ENCODE measurements at regions not wholly inside any gene's neighbourhood (a gene's known extent, or its start where the extent isn't known, plus 50 kb on each side); places are given as distances from the start of the nearest gene placed in this dataset.

DNA sequence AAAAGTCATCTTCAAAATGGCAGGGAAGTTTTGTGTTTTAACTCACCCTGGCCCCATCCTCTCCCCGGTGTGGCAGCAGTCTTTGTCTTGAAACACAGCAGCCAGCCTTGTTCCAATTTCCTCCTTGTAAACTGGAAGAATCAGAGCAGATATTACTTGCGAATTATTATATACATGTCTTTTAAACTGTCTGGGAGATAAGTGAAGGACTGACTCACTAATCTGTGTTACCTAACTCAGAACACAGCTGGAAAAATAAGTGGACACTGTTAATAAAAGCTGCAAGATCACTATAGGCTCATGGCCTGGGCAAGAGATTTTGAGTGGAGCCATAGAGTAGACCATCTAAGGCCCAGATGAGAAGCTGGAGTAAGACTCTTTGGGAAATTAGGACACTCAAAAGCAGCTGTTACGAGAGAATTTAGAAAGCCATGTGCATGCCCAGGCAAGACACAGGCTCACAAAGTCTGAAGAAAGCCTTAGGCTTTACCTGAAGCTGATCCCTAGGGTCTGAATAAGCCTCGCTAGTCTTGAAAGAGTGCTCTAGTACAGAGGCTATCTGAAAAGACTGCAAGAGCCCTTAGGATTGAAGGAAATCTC lies 233.0 kb upstream of the RAB4A start:
- POLR2A ChIA-PET = no interaction called here
- no peak for TF ChIP-seq REST (IDR thresholded peaks at IDR 0.05; ENCODE audit: insufficient read depth in 1 of 2, low read depth in 2 of 2, low read length in 1 of 2)
- no TSS peak for BruUV-seq (replicated peaks)
- Histone ChIP-seq H3K36me3 (ENCODE audit: control insufficient read depth, insufficient read depth, low read length) (no peaks in the 10 kb centered on the region), H3K4me1 (ENCODE audit: control insufficient read depth, insufficient read depth, low read length) (no peaks in the 10 kb centered on the region), H3K27me3 (ENCODE audit: control insufficient read depth, insufficient read depth, low read length) (peaks cover 7% of the 10 kb centered on the region; the same call in 1 of the 2 replicates), H3K27ac (ENCODE audit: low read length) (no peak overlapping the region), H3K4me3 (ENCODE audit: low read depth in 2 of 2, low read length in 2 of 2) (no peak overlapping the region), H3K9me3 (ENCODE audit: control insufficient read depth, insufficient read depth, low read depth, low read length) (no peaks in the 10 kb centered on the region)
- no peak for ATAC-seq
- CTCF ChIA-PET = interaction anchor here (0.6 kb wide), 1 partner anchor 154 kb away, joined by 3 read pairs; no protein-coding TSS in a partner anchor
- intact Hi-C loops (cut with micrococcal nuclease; ENCODE audit: unreplicated experiment) = no loop called here
- in situ Hi-C loops (cut with HindIII; ENCODE audit: low pct_unique_long_range_greater_than_20kb, low sequenced_read_pairs) = no loop called here
- no peak for DNase-seq (ENCODE audit: low read depth, low spot score)

- no TSS peak for BruUV-seq (replicated peaks)
- TF ChIP-seq CTCF (IDR thresholded peaks at IDR 0.05) = no peak
- H3K27me3 ChIP-seq (ENCODE audit: control insufficient read depth, insufficient read depth, low read length) = peaks cover 4% of the 10 kb centered on the region; the same call in 1 of the 2 replicates
- intact Hi-C loops (cut with micrococcal nuclease; ENCODE audit: unreplicated experiment) = no loop called here
- CTCF ChIA-PET = no interaction called here
- no peak overlapping the region for H3K27ac ChIP-seq (ENCODE audit: low read length)
- no peak overlapping the region for H3K4me3 ChIP-seq (ENCODE audit: low read depth in 2 of 2, low read length in 2 of 2)
- POLR2A ChIA-PET = no interaction called here
- ATAC-seq (no peak), DNase-seq (ENCODE audit: low read depth, low spot score) (no peak)
- no peaks in the 10 kb centered on the region for H3K36me3 ChIP-seq (ENCODE audit: control insufficient read depth, insufficient read depth, low read length)
- no peaks in the 10 kb centered on the region for H3K9me3 ChIP-seq (ENCODE audit: control insufficient read depth, insufficient read depth, low read depth, low read length)
- H3K4me1 ChIP-seq (ENCODE audit: control insufficient read depth, insufficient read depth, low read length) = no peaks in the 10 kb centered on the region
- in situ Hi-C loops (cut with HindIII; ENCODE audit: low pct_unique_long_range_greater_than_20kb, low sequenced_read_pairs) = no loop called here
Observed at GRCh38 chr1:229040630-229041358, 230.1 kb upstream of the RAB4A start.

GRCh38 chr1:229041946-229042345 lies 229.0 kb upstream of the RAB4A start:
- ATAC-seq (no peak), DNase-seq (ENCODE audit: low read depth, low spot score) (no peak)
- Histone ChIP-seq H3K27ac (ENCODE audit: low read length) (no peak overlapping the region), H3K27me3 (ENCODE audit: control insufficient read depth, insufficient read depth, low read length) (peaks cover 4% of the 10 kb centered on the region; the same call in 1 of the 2 replicates), H3K4me1 (ENCODE audit: control insufficient read depth, insufficient read depth, low read length) (no peaks in the 10 kb centered on the region), H3K9me3 (ENCODE audit: control insufficient read depth, insufficient read depth, low read depth, low read length) (no peaks in the 10 kb centered on the region), H3K36me3 (ENCODE audit: control insufficient read depth, insufficient read depth, low read length) (no peaks in the 10 kb centered on the region), H3K4me3 (ENCODE audit: low read depth in 2 of 2, low read length in 2 of 2) (no peak overlapping the region)
- no TSS peak for BruUV-seq (replicated peaks)
- intact Hi-C loops (cut with micrococcal nuclease; ENCODE audit: unreplicated experiment) (no loop called here), in situ Hi-C loops (cut with HindIII; ENCODE audit: low pct_unique_long_range_greater_than_20kb, low sequenced_read_pairs) (no loop called here)
- TF ChIP-seq TCF7L2 (IDR thresholded peaks at IDR 0.05; ENCODE audit: low read depth, low read length) = no peak
- TF ChIP-seq CTCF (IDR thresholded peaks at IDR 0.05) = no peak
- TF ChIP-seq POLR2AphosphoS5 (IDR thresholded peaks at IDR 0.05; ENCODE audit: low read depth, low read length) = no peak
- no peak for TF ChIP-seq SIN3A (IDR thresholded peaks at IDR 0.05; ENCODE audit: borderline replicate concordance, insufficient read depth, low read depth, low read length)
- no peak for TF ChIP-seq REST (IDR thresholded peaks at IDR 0.05; ENCODE audit: insufficient read depth in 1 of 2, low read depth in 2 of 2, low read length in 1 of 2)
- CTCF ChIA-PET = no interaction called here
- POLR2A ChIA-PET = interaction anchor here (0.6 kb wide), 1 partner anchor 227 kb away, joined by 3 read pairs; no protein-coding TSS in a partner anchor

Measured in Panc1 (cell line).